ENCODE measurements at regions not wholly inside any gene's neighbourhood (a gene's known extent, or its start where the extent isn't known, plus 50 kb on each side); places are given as distances from the start of the nearest gene placed in this dataset.
A peak's percentile ranks its signal among the peaks of the same experiment; 100 is the strongest.

- no peak overlapping the region for H3K4me3 ChIP-seq (ENCODE audit: low read depth, low read length)
- TF ChIP-seq, protein P1, sequence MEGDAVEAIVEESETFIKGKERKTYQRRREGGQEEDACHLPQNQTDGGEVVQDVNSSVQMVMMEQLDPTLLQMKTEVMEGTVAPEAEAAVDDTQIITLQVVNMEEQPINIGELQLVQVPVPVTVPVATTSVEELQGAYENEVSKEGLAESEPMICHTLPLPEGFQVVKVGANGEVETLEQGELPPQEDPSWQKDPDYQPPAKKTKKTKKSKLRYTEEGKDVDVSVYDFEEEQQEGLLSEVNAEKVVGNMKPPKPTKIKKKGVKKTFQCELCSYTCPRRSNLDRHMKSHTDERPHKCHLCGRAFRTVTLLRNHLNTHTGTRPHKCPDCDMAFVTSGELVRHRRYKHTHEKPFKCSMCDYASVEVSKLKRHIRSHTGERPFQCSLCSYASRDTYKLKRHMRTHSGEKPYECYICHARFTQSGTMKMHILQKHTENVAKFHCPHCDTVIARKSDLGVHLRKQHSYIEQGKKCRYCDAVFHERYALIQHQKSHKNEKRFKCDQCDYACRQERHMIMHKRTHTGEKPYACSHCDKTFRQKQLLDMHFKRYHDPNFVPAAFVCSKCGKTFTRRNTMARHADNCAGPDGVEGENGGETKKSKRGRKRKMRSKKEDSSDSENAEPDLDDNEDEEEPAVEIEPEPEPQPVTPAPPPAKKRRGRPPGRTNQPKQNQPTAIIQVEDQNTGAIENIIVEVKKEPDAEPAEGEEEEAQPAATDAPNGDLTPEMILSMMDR (IDR thresholded peaks at IDR 0.05; ENCODE audit: low read depth, low read length, missing control alignments), result no peak
- DNase-seq (ENCODE audit: low read depth), result no peak
Measured at GRCh38 chr21:33988237-33989017, 72.8 kb upstream of the ATP5PO start.

- no peak overlapping the region for H3K4me3 ChIP-seq (ENCODE audit: low read depth, low read length)
- TF ChIP-seq, protein P1 (IDR thresholded peaks at IDR 0.05; ENCODE audit: low read depth, low read length, missing control alignments), result no peak
- DNase-seq (ENCODE audit: low read depth), result no peak
Measured at GRCh38 chr21:33987461-33987860, 71.9 kb upstream of the ATP5PO start.

- H3K4me3 ChIP-seq (ENCODE audit: low read depth, low read length), result no peak overlapping the region
- TF ChIP-seq, protein P1 (IDR thresholded peaks at IDR 0.05; ENCODE audit: low read depth, low read length, missing control alignments), result no peak
- DNase-seq (ENCODE audit: low read depth), result peak; percentile 10
Measured at GRCh38 chr21:33985117-33986050, 69.8 kb upstream of the ATP5PO start.

DNA sequence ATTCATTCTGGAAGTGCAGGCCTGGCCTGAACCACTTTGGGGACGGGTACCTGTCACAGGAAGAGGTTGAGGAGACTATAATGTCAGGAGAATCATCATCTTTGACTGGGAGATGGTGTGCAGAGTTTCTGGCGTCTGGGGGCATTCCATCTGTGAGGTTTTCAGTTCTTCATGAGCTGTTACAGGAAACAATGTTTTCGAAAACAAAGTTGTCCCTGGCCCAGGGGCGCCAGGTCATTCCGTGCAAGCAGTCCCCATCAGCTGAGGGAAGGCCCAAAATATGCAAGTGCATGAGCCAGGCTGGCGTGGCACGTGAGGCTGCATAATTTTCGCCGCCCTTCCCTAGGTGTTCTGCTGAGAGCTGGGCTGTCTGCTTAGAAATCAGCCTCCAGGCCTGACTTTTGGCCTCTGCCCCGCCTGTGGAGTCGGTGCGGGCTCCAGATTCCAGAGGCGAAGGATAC is 68.4 kb upstream of the ATP5PO start:
- no peak overlapping the region for H3K4me3 ChIP-seq (ENCODE audit: low read depth, low read length)
- TF ChIP-seq, protein P1 (IDR thresholded peaks at IDR 0.05; ENCODE audit: low read depth, low read length, missing control alignments), result no peak
- DNase-seq (ENCODE audit: low read depth), result peak; percentile 26

DNA sequence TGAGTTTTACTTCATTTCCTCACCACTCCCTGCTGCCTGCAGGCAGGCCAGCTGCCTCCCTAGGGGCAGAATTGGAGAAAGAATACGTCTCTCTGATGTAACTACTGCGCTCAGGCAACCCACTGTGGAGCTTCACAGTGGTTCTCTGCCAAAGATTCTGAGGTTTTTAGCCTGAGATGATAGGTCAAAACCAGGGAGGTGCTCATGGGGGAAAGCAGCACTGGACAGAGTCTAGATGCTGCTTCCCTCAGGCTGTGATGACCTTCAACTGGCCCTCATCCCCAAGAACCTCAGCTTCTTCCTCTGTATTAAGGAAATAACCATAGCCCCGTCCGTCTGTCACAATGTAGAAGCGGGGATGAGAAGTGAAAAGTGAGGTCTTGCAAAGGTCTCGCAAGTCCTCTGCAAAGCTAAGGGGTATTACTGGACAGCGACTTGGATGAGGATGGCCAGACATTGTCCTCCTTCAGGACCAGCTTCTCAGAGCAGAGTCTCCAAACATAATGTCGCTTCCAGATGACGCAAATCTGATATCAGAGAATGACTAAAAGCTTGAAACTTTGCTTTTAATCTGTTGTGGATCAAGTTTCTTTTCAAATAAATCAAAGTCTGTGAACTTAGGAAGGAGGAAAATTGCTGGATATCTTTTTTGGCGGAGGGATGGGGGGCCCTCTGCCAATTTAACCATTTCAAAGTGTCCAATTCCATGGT is 65.9 kb upstream of the ATP5PO start:
- TF ChIP-seq, protein P1 (IDR thresholded peaks at IDR 0.05; ENCODE audit: low read depth, low read length, missing control alignments), result no peak
- no peak overlapping the region for H3K4me3 ChIP-seq (ENCODE audit: low read depth, low read length)
- DNase-seq (ENCODE audit: low read depth), result no peak

DNA sequence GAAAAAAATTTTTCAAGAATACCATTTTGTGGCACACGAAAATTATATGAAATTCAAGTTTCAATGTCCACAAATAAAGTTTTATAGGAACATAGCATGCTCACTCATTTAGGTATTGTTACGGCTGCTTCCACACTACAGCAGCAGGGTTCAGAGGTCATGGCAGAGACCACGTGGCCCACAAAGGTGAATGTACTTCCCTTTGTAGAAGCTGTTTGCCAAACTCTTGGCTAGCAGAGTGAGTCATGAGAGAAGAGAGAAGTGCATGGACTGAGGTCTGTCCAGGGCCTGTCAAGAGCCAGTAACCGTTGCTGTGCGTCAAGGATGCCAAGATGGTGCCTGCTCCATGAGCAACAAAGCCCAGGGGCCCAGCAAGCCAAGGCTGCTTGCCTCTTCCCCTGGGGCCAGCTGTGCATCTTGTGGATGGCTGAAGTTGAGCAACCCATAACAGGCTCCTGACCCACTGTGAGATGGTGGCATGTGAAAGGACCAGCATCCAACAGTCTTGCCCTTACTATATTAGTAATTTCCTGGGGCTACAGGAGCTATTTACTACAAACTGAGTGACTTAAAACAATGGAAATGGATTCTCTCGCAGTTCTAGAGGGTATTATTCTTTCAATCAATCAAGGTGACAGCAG is 64.8 kb upstream of the ATP5PO start:
- H3K4me3 ChIP-seq (ENCODE audit: low read depth, low read length), result no peak overlapping the region
- no peak for DNase-seq (ENCODE audit: low read depth)
- TF ChIP-seq, protein P1 (IDR thresholded peaks at IDR 0.05; ENCODE audit: low read depth, low read length, missing control alignments), result no peak

All from GM12864 (cell line).